Neuronal stem cell (in vitro differentiated cells): ENCODE measurements at regions not wholly inside any gene's neighbourhood (a gene's known extent, or its start where the extent isn't known, plus 50 kb on each side); places are given as distances from the start of the nearest gene placed in this dataset.

ENCODE experiments used
- DNase-seq: peaks from one replicate; pipeline ENCODE4 v3.0.0-alpha.2; 2013; ENCODE audit warnings: low spot score
- H2AFZ ChIP-seq: one replicate; pipeline ENCODE4 v1.6.1; 2013; ENCODE audit warnings: mild to moderate bottlenecking, low read length, inconsistent platforms
- H2AK5ac ChIP-seq: 2 replicates; pipeline ENCODE4 v1.6.1; 2013; ENCODE audit warnings: low read depth, mild to moderate bottlenecking, inconsistent platforms, low read length, moderate library complexity, mixed read lengths
- H2BK120ac ChIP-seq: 2 replicates; pipeline ENCODE4 v1.6.1; 2013; ENCODE audit warnings: low read depth, mild to moderate bottlenecking, inconsistent platforms, low read length, moderate library complexity, mixed read lengths
- H2BK12ac ChIP-seq: one replicate; pipeline ENCODE4 v1.6.1; 2013; ENCODE audit warnings: low read length, inconsistent platforms
- H2BK15ac ChIP-seq: 2 replicates; pipeline ENCODE4 v1.6.1; 2013; ENCODE audit warnings: mild to moderate bottlenecking, low read length, inconsistent platforms, mixed read lengths
- H2BK5ac ChIP-seq: one replicate; pipeline ENCODE4 v1.6.1; 2013; ENCODE audit warnings: inconsistent platforms, mild to moderate bottlenecking, low read length, moderate library complexity
- H3K14ac ChIP-seq: one replicate; pipeline ENCODE4 v1.6.1; 2013; ENCODE audit warnings: low read length, inconsistent platforms
- H3K18ac ChIP-seq: 2 replicates; pipeline ENCODE4 v1.6.1; 2013; ENCODE audit warnings: low read length, inconsistent platforms
- H3K23ac ChIP-seq: 2 replicates; pipeline ENCODE4 v1.6.1; 2013; ENCODE audit warnings: low read depth, mild to moderate bottlenecking, mixed read lengths, low read length, inconsistent platforms; ENCODE audit not compliant: poor library complexity
- H3K27ac ChIP-seq: replicated peaks from 3 replicates; pipeline ENCODE4 v1.5.1; 2013; ENCODE audit warnings: low read length, inconsistent platforms
- H3K27me3 ChIP-seq, 3 experiments: 2 replicates each; pipeline ENCODE4 v1.6.1; 2013; ENCODE audit warnings: low read length in 3 of 3, mild to moderate bottlenecking in 2 of 3, inconsistent platforms in 1 of 3, low read depth in 1 of 3, mixed read lengths in 1 of 3, moderate library complexity in 1 of 3; ENCODE audit not compliant: control insufficient read depth in 3 of 3, insufficient read depth in 3 of 3
- H3K36me3 ChIP-seq, 2 donors: replicated peaks in 1 of 2; 2 replicates each; pipeline ENCODE4 v1.6.1; 2013; ENCODE audit warnings: low read length in 2 of 2; ENCODE audit not compliant: control insufficient read depth in 2 of 2, insufficient read depth in 2 of 2
- H3K4ac ChIP-seq: 2 replicates; pipeline ENCODE4 v1.6.1; 2013; ENCODE audit warnings: inconsistent platforms, mild to moderate bottlenecking, low read length, moderate library complexity
- H3K4me1 ChIP-seq, 2 donors: 1 replicate in 1 of 2; 2 replicates in 1 of 2; pipeline ENCODE4 v1.6.1; 2013; ENCODE audit warnings: low read length in 2 of 2, low read depth in 1 of 2; ENCODE audit not compliant: control insufficient read depth in 2 of 2, insufficient read depth in 1 of 2
- H3K4me2 ChIP-seq: one replicate; pipeline ENCODE4 v1.6.1; 2013; ENCODE audit warnings: mild to moderate bottlenecking, low read length, inconsistent platforms; ENCODE audit not compliant: insufficient read depth, poor library complexity, severe bottlenecking
- H3K4me3 ChIP-seq, 2 donors: 2 replicates each; pipeline ENCODE4 v1.5.1; 2013; ENCODE audit warnings: low read length in 2 of 2, mild to moderate bottlenecking in 2 of 2, inconsistent platforms in 1 of 2, moderate library complexity in 1 of 2
- H3K79me1 ChIP-seq: one replicate; pipeline ENCODE4 v1.6.1; 2013; ENCODE audit warnings: low read depth, mild to moderate bottlenecking, inconsistent platforms, low read length, moderate library complexity
- H3K9ac ChIP-seq: one replicate; pipeline ENCODE4 v1.6.1; 2013; ENCODE audit warnings: mild to moderate bottlenecking, low read depth, low read length, inconsistent platforms; ENCODE audit not compliant: poor library complexity
- H3K9me3 ChIP-seq, 2 donors: replicated peaks in 1 of 2; 2 replicates each; pipeline versions ENCODE3 to v1.6.1; 2013; ENCODE audit warnings: low read length in 2 of 2, mild to moderate bottlenecking in 2 of 2, inconsistent platforms in 1 of 2, low read depth in 1 of 2, mixed read lengths in 1 of 2, moderate library complexity in 1 of 2; ENCODE audit not compliant: control insufficient read depth in 2 of 2, insufficient read depth in 1 of 2
- H4K8ac ChIP-seq: one replicate; pipeline ENCODE4 v1.6.1; 2013; ENCODE audit warnings: low read depth, mild to moderate bottlenecking, inconsistent platforms, low read length, moderate library complexity
- H4K91ac ChIP-seq: one replicate; pipeline ENCODE4 v1.6.1; 2013; ENCODE audit warnings: low read length, low read depth, mild to moderate bottlenecking, inconsistent platforms; ENCODE audit not compliant: poor library complexity
- WGBS, 2 donors: extraction: QIAGEN DNeasy Blood & Tissue Kit; methylation state at CpG; one replicate each; pipeline ENCODE4 v1.1.7; 2013; ENCODE audit warnings: missing lambda C conversion rate in 2 of 2, mixed read lengths in 1 of 2; ENCODE audit not compliant: insufficient read length in 2 of 2, insufficient replicate concordance in 1 of 2; ENCODE audit errors: extremely low coverage in 2 of 2; 5-methylcytosine and 5-hydroxymethylcytosine counted together

DNA sequence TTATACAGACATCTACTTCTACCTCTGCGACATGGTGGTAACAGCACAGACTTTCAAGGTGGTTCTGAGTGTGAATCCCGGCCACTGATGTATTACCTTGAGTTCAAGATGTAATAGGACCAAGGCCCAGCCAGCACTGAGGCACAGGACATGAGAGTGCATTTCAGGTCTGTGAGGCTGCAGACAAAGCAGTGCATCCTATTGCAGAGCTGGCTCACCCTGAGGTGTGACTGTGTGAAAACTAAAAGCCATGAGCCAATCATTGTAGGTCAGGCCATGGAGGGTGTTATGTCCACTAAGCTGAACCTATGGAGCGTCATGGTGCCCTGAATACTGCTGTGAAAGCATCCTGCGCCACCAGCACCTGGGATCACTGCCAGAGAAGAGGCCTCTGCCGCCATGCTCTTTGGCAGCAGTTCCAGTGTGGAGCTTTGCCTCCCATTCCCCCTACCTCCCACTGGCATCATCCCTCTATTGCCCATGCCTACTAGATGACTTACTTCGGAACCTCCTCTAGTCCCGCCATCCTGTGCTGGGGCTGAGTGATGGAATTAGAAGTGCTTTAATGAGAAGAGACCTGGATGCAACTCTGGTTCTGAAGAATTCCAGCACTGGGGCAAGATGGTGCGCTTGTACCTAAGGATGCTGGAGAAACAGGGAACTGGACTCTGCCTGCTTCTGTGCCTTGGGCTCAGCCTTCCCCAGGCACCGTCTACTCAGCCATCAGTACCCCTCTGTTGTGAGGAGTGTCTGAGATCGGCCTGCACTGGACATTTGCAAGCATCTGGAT is 112.0 kb upstream of the RMDN2 start:
- Histone ChIP-seq H3K4me2 (no peak overlapping the region), H2AFZ (no peak overlapping the region), H3K9ac (no peak overlapping the region), H2BK5ac (no peak overlapping the region), H2BK120ac (no peak overlapping the region), H3K23ac (no peak overlapping the region), H3K4me3 (no peak overlapping the region), H3K4me1 (no peaks in the 10 kb centered on the region), H3K27me3 (no peaks in the 10 kb centered on the region), H4K91ac (no peak overlapping the region), H2BK12ac (no peak overlapping the region), H2BK15ac (no peak overlapping the region), H3K4ac (no peak overlapping the region), H3K27ac (no peak overlapping the region), H3K9me3 (no peaks in the 10 kb centered on the region), H4K8ac (no peak overlapping the region), H3K79me1 (no peaks in the 10 kb centered on the region), H3K14ac (peak overlapping the region; percentile 48), H2AK5ac (peak overlapping the region; percentile 45), H3K36me3 (no peaks in the 10 kb centered on the region), H3K18ac (no peak overlapping the region)
- no CpG with 5 or more reads among the region's 10 CpGs for WGBS, 2 donors
- no peak for DNase-seq

DNA sequence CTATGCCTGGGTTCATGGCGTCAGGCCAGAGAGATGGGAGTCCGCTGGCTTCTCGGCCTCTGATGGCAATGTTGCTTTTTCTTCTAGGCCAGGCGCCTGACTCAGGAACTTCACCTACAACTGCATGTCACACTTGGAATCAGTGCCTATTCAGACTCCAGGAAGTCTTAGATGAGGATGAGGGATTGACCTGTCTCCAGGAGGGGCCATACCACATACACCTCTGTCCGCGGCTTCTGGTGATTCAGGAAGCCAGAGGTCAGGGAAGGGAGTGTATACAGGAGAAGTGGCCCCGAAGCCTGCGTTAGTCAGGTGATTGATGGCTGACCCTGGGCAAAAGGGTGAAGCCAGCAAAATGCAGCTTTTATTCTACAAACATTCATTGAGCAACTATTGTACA is 109.1 kb upstream of the RMDN2 start:
- no CpG with 5 or more reads among the region's 8 CpGs for WGBS, 2 donors
- DNase-seq, result no peak

DNA sequence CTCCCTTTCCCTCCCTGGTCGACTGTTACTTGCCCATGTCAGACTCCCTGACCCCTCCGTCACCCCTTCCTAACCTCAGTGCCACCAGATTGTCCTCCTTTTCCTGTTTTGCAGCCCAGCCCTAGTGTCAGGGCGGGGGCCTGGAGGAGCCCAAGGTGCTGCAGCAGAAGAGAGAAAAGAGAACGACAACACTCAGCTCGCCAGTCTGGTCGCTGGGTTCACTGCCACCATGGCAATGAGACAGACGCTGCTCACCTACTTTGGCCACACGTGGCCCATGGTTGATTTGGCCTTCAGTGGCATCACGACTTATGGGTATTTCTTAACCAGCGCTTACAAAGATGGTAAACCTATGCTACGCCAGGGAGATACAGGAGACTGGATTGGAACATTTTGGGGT is 108.4 kb upstream of the RMDN2 start:
- H3K4ac ChIP-seq, result no peak overlapping the region
- no peak overlapping the region for H2BK15ac ChIP-seq
- H2AK5ac ChIP-seq, result no peak overlapping the region
- H2AFZ ChIP-seq, result no peak overlapping the region
- H3K27ac ChIP-seq, result no peak overlapping the region
- H3K4me2 ChIP-seq, result no peak overlapping the region
- H4K8ac ChIP-seq, result no peak overlapping the region
- DNase-seq, result no peak
- H3K9me3 ChIP-seq, result peaks cover 0 to 4% of the 10 kb centered on the region in 2 donors
- no peaks in the 10 kb centered on the region for H3K36me3 ChIP-seq
- H3K23ac ChIP-seq, result no peak overlapping the region
- H3K4me1 ChIP-seq, result no peaks in the 10 kb centered on the region
- H3K18ac ChIP-seq, result no peak overlapping the region
- H3K9ac ChIP-seq, result no peak overlapping the region
- no peak overlapping the region for H2BK12ac ChIP-seq
- no CpG with 5 or more reads among the region's 11 CpGs for WGBS, 2 donors
- no peak overlapping the region for H4K91ac ChIP-seq
- no peak overlapping the region for H2BK120ac ChIP-seq
- no peak overlapping the region for H2BK5ac ChIP-seq
- no peaks in the 10 kb centered on the region for H3K27me3 ChIP-seq
- no peak overlapping the region for H3K14ac ChIP-seq
- H3K79me1 ChIP-seq, result no peaks in the 10 kb centered on the region
- H3K4me3 ChIP-seq, result no peak overlapping the region

More for the DNA sequence above, 109.1 kb upstream of the RMDN2 start:
- peaks cover 0 to 4% of the 10 kb centered on the region in 2 donors for H3K9me3 ChIP-seq
- no peak overlapping the region for H4K8ac ChIP-seq
- no peak overlapping the region for H3K23ac ChIP-seq
- H2BK120ac ChIP-seq, result no peak overlapping the region
- no peak overlapping the region for H3K4ac ChIP-seq
- no peak overlapping the region for H2BK15ac ChIP-seq
- H4K91ac ChIP-seq, result no peak overlapping the region
- no peaks in the 10 kb centered on the region for H3K27me3 ChIP-seq
- no peaks in the 10 kb centered on the region for H3K79me1 ChIP-seq
- H3K14ac ChIP-seq, result no peak overlapping the region
- no peak overlapping the region for H3K27ac ChIP-seq
- no peak overlapping the region for H3K4me2 ChIP-seq
- no peak overlapping the region for H2AFZ ChIP-seq
- no peaks in the 10 kb centered on the region for H3K4me1 ChIP-seq
- H3K9ac ChIP-seq, result no peak overlapping the region
- H2AK5ac ChIP-seq, result no peak overlapping the region
- H3K36me3 ChIP-seq, result no peaks in the 10 kb centered on the region
- peak overlapping the region; percentile 21 for H3K18ac ChIP-seq
- no peak overlapping the region for H2BK5ac ChIP-seq
- no peak overlapping the region for H3K4me3 ChIP-seq
- no peak overlapping the region for H2BK12ac ChIP-seq

DNA sequence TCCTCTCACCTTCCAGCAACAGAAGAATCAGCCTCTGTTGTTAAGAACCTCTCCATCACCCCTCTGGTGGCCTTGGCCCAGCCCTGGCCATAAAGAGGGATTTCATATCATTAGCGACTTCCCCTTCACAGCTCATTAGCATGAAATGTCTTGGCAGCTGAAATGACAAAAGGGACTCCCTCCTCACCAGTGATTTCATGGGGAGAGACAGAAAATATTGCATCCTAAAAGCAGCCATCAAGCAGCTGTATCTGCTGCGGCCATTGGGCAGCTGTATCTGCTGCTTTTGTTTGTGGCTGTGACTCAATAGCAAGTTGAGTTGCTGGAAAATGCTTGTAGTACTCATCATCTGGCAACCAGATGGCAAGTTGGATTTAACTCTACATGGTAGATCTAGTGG is 105.9 kb upstream of the RMDN2 start:
- Histone ChIP-seq H3K27me3 (no peaks in the 10 kb centered on the region), H2BK120ac (no peak overlapping the region), H3K4ac (no peak overlapping the region), H3K14ac (no peak overlapping the region), H3K36me3 (no peaks in the 10 kb centered on the region), H3K4me3 (no peak overlapping the region), H3K18ac (no peak overlapping the region), H3K23ac (no peak overlapping the region), H2AFZ (no peak overlapping the region), H2BK15ac (no peak overlapping the region), H3K9ac (no peak overlapping the region), H3K9me3 (peaks cover 0 to 4% of the 10 kb centered on the region in 2 donors), H2AK5ac (no peak overlapping the region), H3K79me1 (no peaks in the 10 kb centered on the region), H4K91ac (no peak overlapping the region), H3K27ac (no peak overlapping the region), H2BK5ac (no peak overlapping the region), H2BK12ac (no peak overlapping the region), H3K4me2 (no peak overlapping the region), H3K4me1 (no peaks in the 10 kb centered on the region), H4K8ac (no peak overlapping the region)
- WGBS, 2 donors, result no CpG with 5 or more reads among the region's 2 CpGs
- no peak for DNase-seq
